PC-9 (cell line): ENCODE measurements at regions not wholly inside any gene's neighbourhood (a gene's known extent, or its start where the extent isn't known, plus 50 kb on each side); places are given as distances from the start of the nearest gene placed in this dataset.

Experiments
- BruUV-seq: library from RNA; stranded (reverse); fragments of 400-500 nt; replicated peaks from 2 replicates; lab custom pipeline; 2021; lab: Mats Ljungman, UMichigan
- CTCF ChIA-PET: fragments of 300-600 bp; sonication (Branson Sonifier 250); formaldehyde crosslinking; loops from one replicate; lab custom pipeline; 2022; ENCODE audit warnings: antibody characterized with exemption; lab: Charles Lee
- POLR2A ChIA-PET: fragments of 300-600 bp; sonication (Branson Sonifier 250); formaldehyde crosslinking; loops from one replicate; lab custom pipeline; 2022; ENCODE audit warnings: antibody characterized with exemption; ENCODE audit not compliant: unreplicated experiment; lab: Charles Lee
- DNase-seq, 2 experiments: peaks; one replicate each; pipeline versions ENCODE4 v3.0.0 to v3.0.0-alpha.2; 2015 to 2022; ENCODE audit warnings: mixed read lengths in 1 of 2
- H2AFZ ChIP-seq: fragments of 200-600 bp; sonication (generic); 2 replicates; pipeline ENCODE4 v1.8.1; 2017; ENCODE audit warnings: antibody characterized with exemption
- H3F3A ChIP-seq: fragments of 200-600 bp; sonication (generic); 2 replicates; pipeline ENCODE4 v1.8.1; 2017; ENCODE audit warnings: antibody characterized with exemption, mild to moderate bottlenecking, low read depth; ENCODE audit not compliant: insufficient read depth
- H3K27ac ChIP-seq: fragments of 200-600 bp; sonication (generic); 2 replicates; pipeline ENCODE4 v1.6.1; 2016; ENCODE audit warnings: mixed run types
- H3K27me3 ChIP-seq: fragments of 200-600 bp; sonication (generic); 2 replicates; pipeline ENCODE4 v1.6.1; 2016; ENCODE audit warnings: low read depth, mixed run types; ENCODE audit not compliant: insufficient read depth
- H3K36me3 ChIP-seq: fragments of 200-600 bp; sonication (generic); 2 replicates; pipeline ENCODE4 v1.6.1; 2016; ENCODE audit warnings: low read depth, mixed run types
- H3K4me1 ChIP-seq: fragments of 200-600 bp; sonication (generic); replicated peaks from 2 replicates; pipeline ENCODE4 v1.6.1; 2016; ENCODE audit warnings: mixed run types; ENCODE audit not compliant: insufficient read depth
- H3K4me2 ChIP-seq: fragments of 200-600 bp; sonication (generic); 2 replicates; pipeline ENCODE4 v1.6.1; 2017; ENCODE audit warnings: mixed run types
- H3K4me3 ChIP-seq: fragments of 200-600 bp; sonication (generic); 2 replicates; pipeline ENCODE4 v1.6.1; 2016; ENCODE audit warnings: mixed run types
- H3K79me2 ChIP-seq: fragments of 200-600 bp; sonication (generic); 2 replicates; pipeline ENCODE4 v1.6.1; 2017; ENCODE audit warnings: low read depth, mixed run types
- H3K9me2 ChIP-seq: fragments of 200-600 bp; sonication (generic); 2 replicates; pipeline ENCODE4 v1.8.1; 2017; ENCODE audit warnings: mild to moderate bottlenecking; ENCODE audit not compliant: insufficient read depth
- H3K9me3 ChIP-seq: fragments of 200-600 bp; sonication (generic); 2 replicates; pipeline ENCODE4 v1.8.1; 2016; ENCODE audit warnings: low read depth; ENCODE audit not compliant: insufficient read depth
- H4K20me1 ChIP-seq: fragments of 200-600 bp; sonication (generic); 2 replicates; pipeline ENCODE4 v1.8.1; 2017; ENCODE audit not compliant: insufficient read depth
- EZH2 ChIP-seq: fragments of 200-600 bp; sonication (generic); IDR thresholded peaks from 2 replicates; pipeline ENCODE4 v1.8.0; 2017; ENCODE audit warnings: antibody characterized with exemption, low read depth
- intact Hi-C: fragments of 100-400 bp; cut with micrococcal nuclease; formaldehyde crosslinking; loops from one replicate; pipeline ENCODE4 v1.10.0; 2022; ENCODE audit not compliant: unreplicated experiment
- TF ChIP-seq, protein P1 (sequence below): fragments of 200-600 bp; sonication (generic); conservative IDR thresholded peaks from 2 replicates; pipeline ENCODE4 v1.6.1; 2017; ENCODE audit warnings: mixed run types, antibody characterized with exemption, mild to moderate bottlenecking, moderate library complexity

DNA sequence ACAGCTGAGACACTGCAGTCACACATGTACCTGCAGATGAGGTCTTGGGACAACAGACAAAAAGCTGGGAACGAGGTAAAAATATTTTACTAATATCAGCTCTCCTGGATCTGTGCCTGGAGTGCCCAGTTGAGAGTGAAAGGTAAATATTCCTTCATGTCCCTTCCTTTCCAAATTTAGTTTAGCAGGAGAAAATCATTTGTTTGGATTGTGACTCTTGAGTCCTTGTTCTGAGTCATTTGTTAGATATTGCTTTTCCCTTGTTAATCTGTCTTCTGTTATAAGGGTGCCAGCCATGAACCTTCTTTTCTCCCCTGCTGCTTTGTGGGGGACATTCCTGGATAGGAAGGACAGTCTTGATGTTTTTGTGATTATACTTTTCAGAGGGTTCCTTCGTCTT lies 329.2 kb downstream of the DSC3 start:
- CTCF ChIA-PET: no interaction called here
- POLR2A ChIA-PET: no interaction called here
- Histone ChIP-seq H3K9me2 (no peaks in the 10 kb centered on the region), H2AFZ (no peak overlapping the region), H3K27ac (no peak overlapping the region), H3K9me3 (no peaks in the 10 kb centered on the region), H3K4me2 (no peak overlapping the region), H3K79me2 (no peaks in the 10 kb centered on the region), H3F3A (no peaks in the 10 kb centered on the region), H3K4me1 (no peaks in the 10 kb centered on the region), H4K20me1 (no peaks in the 10 kb centered on the region), H3K27me3 (no peaks in the 10 kb centered on the region), H3K4me3 (no peak overlapping the region), H3K36me3 (no peaks in the 10 kb centered on the region)
- no TSS peak for BruUV-seq
- intact Hi-C loops: no loop called here
- no peak for DNase-seq
- TF ChIP-seq EZH2: no peak
- TF ChIP-seq, protein P1, sequence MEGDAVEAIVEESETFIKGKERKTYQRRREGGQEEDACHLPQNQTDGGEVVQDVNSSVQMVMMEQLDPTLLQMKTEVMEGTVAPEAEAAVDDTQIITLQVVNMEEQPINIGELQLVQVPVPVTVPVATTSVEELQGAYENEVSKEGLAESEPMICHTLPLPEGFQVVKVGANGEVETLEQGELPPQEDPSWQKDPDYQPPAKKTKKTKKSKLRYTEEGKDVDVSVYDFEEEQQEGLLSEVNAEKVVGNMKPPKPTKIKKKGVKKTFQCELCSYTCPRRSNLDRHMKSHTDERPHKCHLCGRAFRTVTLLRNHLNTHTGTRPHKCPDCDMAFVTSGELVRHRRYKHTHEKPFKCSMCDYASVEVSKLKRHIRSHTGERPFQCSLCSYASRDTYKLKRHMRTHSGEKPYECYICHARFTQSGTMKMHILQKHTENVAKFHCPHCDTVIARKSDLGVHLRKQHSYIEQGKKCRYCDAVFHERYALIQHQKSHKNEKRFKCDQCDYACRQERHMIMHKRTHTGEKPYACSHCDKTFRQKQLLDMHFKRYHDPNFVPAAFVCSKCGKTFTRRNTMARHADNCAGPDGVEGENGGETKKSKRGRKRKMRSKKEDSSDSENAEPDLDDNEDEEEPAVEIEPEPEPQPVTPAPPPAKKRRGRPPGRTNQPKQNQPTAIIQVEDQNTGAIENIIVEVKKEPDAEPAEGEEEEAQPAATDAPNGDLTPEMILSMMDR: no peak

- H3K4me3 ChIP-seq: no peak overlapping the region
- no peaks in the 10 kb centered on the region for H3K9me3 ChIP-seq
- ChIA-PET CTCF (no interaction called here), POLR2A (no interaction called here)
- no peak for TF ChIP-seq EZH2
- TF ChIP-seq, protein P1: no peak
- H3K36me3 ChIP-seq: no peaks in the 10 kb centered on the region
- no TSS peak for BruUV-seq
- H3K79me2 ChIP-seq: no peaks in the 10 kb centered on the region
- no peaks in the 10 kb centered on the region for H3K27me3 ChIP-seq
- H2AFZ ChIP-seq: no peak overlapping the region
- H4K20me1 ChIP-seq: no peaks in the 10 kb centered on the region
- H3K27ac ChIP-seq: no peak overlapping the region
- no peaks in the 10 kb centered on the region for H3K9me2 ChIP-seq
- DNase-seq: no peak
- no peaks in the 10 kb centered on the region for H3F3A ChIP-seq
- intact Hi-C loops: no loop called here
- no peaks in the 10 kb centered on the region for H3K4me1 ChIP-seq
- no peak overlapping the region for H3K4me2 ChIP-seq
Measured at GRCh38 chr18:30712383-30712782, 330.2 kb downstream of the DSC3 start.

DNA sequence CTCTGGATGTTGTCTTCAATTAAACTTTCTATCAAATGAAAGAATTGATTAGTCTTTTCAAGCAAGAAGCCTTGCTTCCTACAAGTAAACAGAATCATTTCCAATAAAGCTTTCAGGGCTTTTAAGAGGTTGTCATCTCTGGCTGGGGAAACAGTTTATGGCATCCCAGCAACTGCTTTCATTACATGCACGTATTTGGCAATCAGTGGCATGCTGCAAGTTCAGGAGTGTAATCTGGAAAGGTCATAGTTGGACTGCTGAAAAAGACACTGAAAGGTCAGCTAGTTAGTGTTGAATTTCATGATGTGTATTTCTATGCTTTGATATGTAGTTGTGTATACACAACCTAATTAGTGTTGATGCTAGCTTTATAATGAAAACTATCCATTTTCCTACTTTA lies 332.9 kb downstream of the DSC3 start:
- no peak overlapping the region for H3K4me2 ChIP-seq
- no peaks in the 10 kb centered on the region for H3K36me3 ChIP-seq
- ChIA-PET CTCF (no interaction called here), POLR2A (no interaction called here)
- H2AFZ ChIP-seq: no peak overlapping the region
- H3K27ac ChIP-seq: no peak overlapping the region
- BruUV-seq: no TSS peak
- no peaks in the 10 kb centered on the region for H4K20me1 ChIP-seq
- DNase-seq: no peak
- no peaks in the 10 kb centered on the region for H3K4me1 ChIP-seq
- TF ChIP-seq, protein P1: no peak
- no peak for TF ChIP-seq EZH2
- no peaks in the 10 kb centered on the region for H3F3A ChIP-seq
- H3K4me3 ChIP-seq: no peak overlapping the region
- no peaks in the 10 kb centered on the region for H3K79me2 ChIP-seq
- no peaks in the 10 kb centered on the region for H3K9me2 ChIP-seq
- no peaks in the 10 kb centered on the region for H3K9me3 ChIP-seq
- no peaks in the 10 kb centered on the region for H3K27me3 ChIP-seq
- intact Hi-C loops: no loop called here
